Endothelial cell of umbilical vein (primary cell): ENCODE measurements at regions not wholly inside any gene's neighbourhood (a gene's known extent, or its start where the extent isn't known, plus 50 kb on each side); places are given as distances from the start of the nearest gene placed in this dataset.

Source experiments
- BruUV-seq: library from RNA; stranded (reverse); fragments of 400-500 nt; replicated peaks from 2 replicates; lab custom pipeline; 2021; lab: Mats Ljungman, UMichigan
- CTCF ChIA-PET: fragments of 300-600, 350-600 bp; sonication (Branson Sonifier 250); formaldehyde crosslinking; loops from one replicate; lab custom pipeline; 2021; ENCODE audit warnings: antibody characterized with exemption, inconsistent platforms; lab: Charles Lee
- POLR2A ChIA-PET: fragments of 300-600, 350-600 bp; sonication (Branson Sonifier 250); formaldehyde crosslinking; loops from one replicate; lab custom pipeline; 2021; ENCODE audit warnings: antibody characterized with exemption, inconsistent platforms; lab: Charles Lee
- DNase-seq: peaks from one replicate; pipeline ENCODE4 v3.0.0-alpha.2; 2011; ENCODE audit warnings: low read depth, low spot score
- FAIRE-seq: peaks from 2 replicates; lab custom pipeline; 2011; peaks lifted over from hg19 to GRCh38; lab: Jason Lieb, UNC
- H2AFZ ChIP-seq: 2 replicates; pipeline ENCODE4 v1.6.0; 2012; ENCODE audit warnings: low read depth, low read length, control low read depth, inconsistent platforms
- H3K27ac ChIP-seq: 2 replicates; pipeline ENCODE4 v1.5.1; 2011; ENCODE audit warnings: low read depth, mild to moderate bottlenecking, control low read depth, low read length, moderate library complexity; ENCODE audit not compliant: insufficient read depth
- H3K27me3 ChIP-seq, 2 experiments: 2 replicates each; pipeline versions ENCODE4 v1.6.0 to v1.6.1; 2011; ENCODE audit warnings: low read length in 2 of 2, mixed read lengths in 1 of 2; ENCODE audit not compliant: control insufficient read depth in 2 of 2, insufficient read depth in 2 of 2
- H3K36me3 ChIP-seq, 2 experiments: 2 replicates in 1 of 2; 3 replicates in 1 of 2; pipeline ENCODE4 v1.5.1; 2011; ENCODE audit warnings: low read length in 2 of 2, mild to moderate bottlenecking in 1 of 2, moderate library complexity in 1 of 2; ENCODE audit not compliant: control insufficient read depth in 2 of 2, insufficient read depth in 2 of 2; ENCODE audit errors: extremely low read depth in 1 of 2
- H3K4me1 ChIP-seq: 3 replicates; pipeline ENCODE4 v1.5.1; 2011; ENCODE audit warnings: mild to moderate bottlenecking, low read length; ENCODE audit not compliant: control insufficient read depth, insufficient read depth; ENCODE audit errors: extremely low read depth
- H3K4me2 ChIP-seq: 2 replicates; pipeline ENCODE4 v1.6.1; 2011; ENCODE audit warnings: low read length, control low read depth, mixed read lengths; ENCODE audit not compliant: insufficient read depth
- H3K4me3 ChIP-seq, 3 experiments: fragments of 200-600 bp in 1 of 3; sonication (generic), shearing (Covaris generic) in 1 of 3; replicated peaks in 1 of 3; 2 replicates each; pipeline ENCODE4 v1.5.1; 2011 to 2016; ENCODE audit warnings: control low read depth in 3 of 3, low read length in 3 of 3, mild to moderate bottlenecking in 2 of 3, inconsistent platforms in 1 of 3, low read depth in 1 of 3, moderate library complexity in 1 of 3; ENCODE audit not compliant: insufficient read depth in 1 of 3
- H3K79me2 ChIP-seq: 2 replicates; pipeline ENCODE4 v1.6.0; 2012; ENCODE audit warnings: low read length, inconsistent platforms; ENCODE audit not compliant: control insufficient read depth, insufficient read depth
- H3K9ac ChIP-seq: replicated peaks from 2 replicates; pipeline ENCODE3; 2011; ENCODE audit warnings: low read length, control low read depth; ENCODE audit not compliant: insufficient read depth; ENCODE audit errors: extremely low read depth
- H3K9me1 ChIP-seq: replicated peaks from 3 replicates; pipeline ENCODE4 v1.6.0; 2011; ENCODE audit warnings: mild to moderate bottlenecking, low read length; ENCODE audit not compliant: control insufficient read depth, insufficient read depth; ENCODE audit errors: extremely low read depth
- H3K9me3 ChIP-seq: replicated peaks from 2 replicates; pipeline ENCODE4 v1.5.1; 2012; ENCODE audit warnings: low read length, inconsistent platforms; ENCODE audit not compliant: control insufficient read depth, insufficient read depth
- H4K20me1 ChIP-seq: replicated peaks from 2 replicates; pipeline ENCODE3; 2011; ENCODE audit warnings: mild to moderate bottlenecking, low read length; ENCODE audit not compliant: control insufficient read depth, insufficient read depth; ENCODE audit errors: extremely low read depth
- EZH2 ChIP-seq: IDR thresholded peaks from 2 replicates; pipeline ENCODE4 v1.6.1; 2012; ENCODE audit warnings: borderline replicate concordance, low read depth, mild to moderate bottlenecking, moderate library complexity, low read length, inconsistent platforms; ENCODE audit not compliant: severe bottlenecking
- FOS ChIP-seq: IDR thresholded peaks from 2 replicates; pipeline ENCODE4 v1.6.1; 2011; ENCODE audit warnings: mild to moderate bottlenecking, low read length, moderate library complexity, borderline replicate concordance; ENCODE audit not compliant: insufficient read depth
- GATA2 ChIP-seq: IDR thresholded peaks from 2 replicates; pipeline ENCODE4 v1.7.0; 2011; ENCODE audit warnings: low read depth, mild to moderate bottlenecking, moderate library complexity, mixed read lengths, low read length; ENCODE audit not compliant: insufficient read length, insufficient read depth
- MAX ChIP-seq: IDR thresholded peaks from 2 replicates; pipeline ENCODE4 v1.6.1; 2011; ENCODE audit not compliant: insufficient read depth, insufficient read length
- POLR2AphosphoS5 ChIP-seq: IDR thresholded peaks from 2 replicates; pipeline ENCODE4 v1.6.1; 2012; ENCODE audit warnings: low read depth, mild to moderate bottlenecking, control low read depth, low read length, moderate library complexity; ENCODE audit not compliant: insufficient read depth
- dilution Hi-C: fragments of 300-500 bp; cut with MboI; formaldehyde crosslinking; loops from one replicate; pipeline ENCODE4 v1.15.0; 2019; ENCODE audit warnings: low sequenced_read_pairs; ENCODE audit not compliant: extremely low pct_ligation_motif_present
- intact Hi-C: fragments of 100-400 bp; cut with micrococcal nuclease; formaldehyde crosslinking; loops from one replicate; pipeline ENCODE4 v1.10.0; 2022

- dilution Hi-C loops: no loop called here
- no peak overlapping the region for H3K27ac ChIP-seq
These were observed 86.4 kb upstream of the C1orf21 start for GRCh38 chr1:184300446-184300845.

GRCh38 chr1:184301227-184301626 is 85.6 kb upstream of the C1orf21 start:
- no peaks in the 10 kb centered on the region for H4K20me1 ChIP-seq
- dilution Hi-C loops (no loop called here), intact Hi-C loops (loop anchor here (5.0 kb wide), 1 partner anchor 251 kb away; no protein-coding TSS in a partner anchor)
- no TSS peak for BruUV-seq
- H3K4me1 ChIP-seq: peaks cover 32% of the 10 kb centered on the region
- DNase-seq (no peak), FAIRE-seq (no peak)
- no peak overlapping the region for H2AFZ ChIP-seq
- H3K36me3 ChIP-seq: no peaks in the 10 kb centered on the region
- no peak overlapping the region for H3K4me3 ChIP-seq
- no peak overlapping the region for H3K9ac ChIP-seq
- TF ChIP-seq POLR2AphosphoS5 (no peak), EZH2 (no peak)
- no peaks in the 10 kb centered on the region for H3K27me3 ChIP-seq
- H3K27ac ChIP-seq: no peak overlapping the region
- no peaks in the 10 kb centered on the region for H3K9me3 ChIP-seq
- H3K9me1 ChIP-seq: no peaks in the 10 kb centered on the region
- H3K79me2 ChIP-seq: no peaks in the 10 kb centered on the region
- H3K4me2 ChIP-seq: no peak overlapping the region
- CTCF ChIA-PET: no interaction called here
- POLR2A ChIA-PET: no interaction called here

More at GRCh38 chr1:184300446-184300845, 86.4 kb upstream of the C1orf21 start:
- H3K9me3 ChIP-seq: no peaks in the 10 kb centered on the region
- H3K27me3 ChIP-seq: no peaks in the 10 kb centered on the region
- CTCF ChIA-PET: no interaction called here
- H3K36me3 ChIP-seq: no peaks in the 10 kb centered on the region
- H3K4me3 ChIP-seq: no peak overlapping the region
- peak; percentile 52 for DNase-seq
- intact Hi-C loops: loop anchor here (5.0 kb wide), 1 partner anchor 252 kb away; no protein-coding TSS in a partner anchor
- FAIRE-seq: peak; percentile 71
- H2AFZ ChIP-seq: peak overlapping the region; percentile 59
- no peaks in the 10 kb centered on the region for H3K9me1 ChIP-seq
- POLR2A ChIA-PET: no interaction called here
- no peak for TF ChIP-seq MAX
- peak; percentile 15 for TF ChIP-seq GATA2
- peak; percentile 56 for TF ChIP-seq FOS
- no peak overlapping the region for H3K9ac ChIP-seq
- no peaks in the 10 kb centered on the region for H3K79me2 ChIP-seq
- no TSS peak for BruUV-seq
- peak overlapping the region; percentile 21 for H3K4me2 ChIP-seq
- no peaks in the 10 kb centered on the region for H4K20me1 ChIP-seq
- H3K4me1 ChIP-seq: peaks cover 35% of the 10 kb centered on the region
